ENCODE measurements at regions not wholly inside any gene's neighbourhood (a gene's known extent, or its start where the extent isn't known, plus 50 kb on each side); places are given as distances from the start of the nearest gene placed in this dataset.

DNA sequence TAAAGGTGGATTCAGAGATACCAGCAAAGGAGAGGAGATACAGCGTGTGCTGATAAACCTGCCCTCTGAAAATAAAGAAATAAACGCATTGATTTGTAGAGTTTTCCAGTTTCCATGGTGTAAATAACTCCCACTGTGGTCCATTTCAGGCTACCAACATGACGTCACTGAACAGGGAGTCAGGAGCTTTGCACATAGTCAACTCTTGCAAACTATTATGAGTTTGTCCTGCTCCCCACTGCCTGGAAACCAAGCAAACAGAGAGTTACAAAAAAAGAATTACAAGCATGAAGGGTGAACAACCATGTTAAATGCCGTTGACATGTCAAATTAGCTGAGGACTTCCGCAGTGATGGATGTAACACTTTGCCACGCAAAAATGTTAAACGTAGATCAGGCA is 70.4 kb upstream of the GATA2 start:
- TF ChIP-seq MXI1 (conservative IDR thresholded peaks at IDR 0.05; ENCODE audit: poor library complexity, severe bottlenecking) (no peak), TAF1 (IDR thresholded peaks at IDR 0.05; ENCODE audit: low read depth) (no peak), EZH2 (IDR thresholded peaks at IDR 0.05; ENCODE audit: borderline replicate concordance, insufficient read depth, low read length, poor library complexity, severe bottlenecking) (no peak), SMC3 (conservative IDR thresholded peaks at IDR 0.05; ENCODE audit: poor library complexity) (no peak), RAD21 (conservative IDR thresholded peaks at IDR 0.05) (no peak)
- TF ChIP-seq, protein P1, sequence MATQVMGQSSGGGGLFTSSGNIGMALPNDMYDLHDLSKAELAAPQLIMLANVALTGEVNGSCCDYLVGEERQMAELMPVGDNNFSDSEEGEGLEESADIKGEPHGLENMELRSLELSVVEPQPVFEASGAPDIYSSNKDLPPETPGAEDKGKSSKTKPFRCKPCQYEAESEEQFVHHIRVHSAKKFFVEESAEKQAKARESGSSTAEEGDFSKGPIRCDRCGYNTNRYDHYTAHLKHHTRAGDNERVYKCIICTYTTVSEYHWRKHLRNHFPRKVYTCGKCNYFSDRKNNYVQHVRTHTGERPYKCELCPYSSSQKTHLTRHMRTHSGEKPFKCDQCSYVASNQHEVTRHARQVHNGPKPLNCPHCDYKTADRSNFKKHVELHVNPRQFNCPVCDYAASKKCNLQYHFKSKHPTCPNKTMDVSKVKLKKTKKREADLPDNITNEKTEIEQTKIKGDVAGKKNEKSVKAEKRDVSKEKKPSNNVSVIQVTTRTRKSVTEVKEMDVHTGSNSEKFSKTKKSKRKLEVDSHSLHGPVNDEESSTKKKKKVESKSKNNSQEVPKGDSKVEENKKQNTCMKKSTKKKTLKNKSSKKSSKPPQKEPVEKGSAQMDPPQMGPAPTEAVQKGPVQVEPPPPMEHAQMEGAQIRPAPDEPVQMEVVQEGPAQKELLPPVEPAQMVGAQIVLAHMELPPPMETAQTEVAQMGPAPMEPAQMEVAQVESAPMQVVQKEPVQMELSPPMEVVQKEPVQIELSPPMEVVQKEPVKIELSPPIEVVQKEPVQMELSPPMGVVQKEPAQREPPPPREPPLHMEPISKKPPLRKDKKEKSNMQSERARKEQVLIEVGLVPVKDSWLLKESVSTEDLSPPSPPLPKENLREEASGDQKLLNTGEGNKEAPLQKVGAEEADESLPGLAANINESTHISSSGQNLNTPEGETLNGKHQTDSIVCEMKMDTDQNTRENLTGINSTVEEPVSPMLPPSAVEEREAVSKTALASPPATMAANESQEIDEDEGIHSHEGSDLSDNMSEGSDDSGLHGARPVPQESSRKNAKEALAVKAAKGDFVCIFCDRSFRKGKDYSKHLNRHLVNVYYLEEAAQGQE (IDR thresholded peaks at IDR 0.05; ENCODE audit: borderline replicate concordance), result no peak
- H3F3A ChIP-seq (ENCODE audit: insufficient read depth, low read length, poor library complexity, severe bottlenecking), result no peaks in the 10 kb centered on the region
- H3K27me3 ChIP-seq (ENCODE audit: insufficient read depth, low read depth, low read length), result no peaks in the 10 kb centered on the region
- H3K4me2 ChIP-seq (ENCODE audit: low read length), result no peak overlapping the region
- H3K9me2 ChIP-seq (ENCODE audit: insufficient read depth, low read length), result no peaks in the 10 kb centered on the region
- H2AFZ ChIP-seq (ENCODE audit: low read depth, low read length), result no peak overlapping the region
- H3K36me3 ChIP-seq (ENCODE audit: insufficient read depth, low read length), result no peaks in the 10 kb centered on the region
- no peaks in the 10 kb centered on the region for H3K9me3 ChIP-seq (ENCODE audit: low read length)
- H3K9ac ChIP-seq (ENCODE audit: low read length), result no peak overlapping the region
- no peaks in the 10 kb centered on the region for H4K20me1 ChIP-seq (ENCODE audit: insufficient read depth)
- no peak overlapping the region for H3K27ac ChIP-seq (ENCODE audit: low read length)
- no peak overlapping the region for H3K4me3 ChIP-seq (ENCODE audit: low read length)
- H3K79me2 ChIP-seq (replicated peaks; ENCODE audit: insufficient read depth, low read length), result no peaks in the 10 kb centered on the region

DNA sequence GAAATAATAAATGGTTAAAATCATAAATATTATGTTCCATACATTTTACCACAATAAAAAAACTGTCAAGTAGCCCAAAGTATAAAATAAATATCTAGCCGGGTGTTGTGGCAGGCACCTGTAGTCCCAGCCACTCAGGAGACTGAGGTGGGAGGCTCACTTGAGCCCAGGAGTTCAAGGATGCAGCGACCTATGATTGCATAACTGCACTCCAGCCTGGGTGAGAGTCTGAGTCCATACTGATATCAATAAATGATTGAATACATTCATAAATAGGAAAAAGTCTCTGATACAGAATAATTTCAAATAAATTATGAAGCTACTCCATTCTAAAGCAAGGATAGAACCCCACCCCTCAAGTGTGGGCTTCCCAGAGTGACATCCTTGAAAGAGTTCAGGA is 68.5 kb upstream of the GATA2 start:
- no peak overlapping the region for H3K9ac ChIP-seq (ENCODE audit: low read length)
- H3K27me3 ChIP-seq (ENCODE audit: insufficient read depth, low read depth, low read length), result no peaks in the 10 kb centered on the region
- no peaks in the 10 kb centered on the region for H3K79me2 ChIP-seq (replicated peaks; ENCODE audit: insufficient read depth, low read length)
- no peak overlapping the region for H3K4me3 ChIP-seq (ENCODE audit: low read length)
- no peaks in the 10 kb centered on the region for H3K9me2 ChIP-seq (ENCODE audit: insufficient read depth, low read length)
- H4K20me1 ChIP-seq (ENCODE audit: insufficient read depth), result no peaks in the 10 kb centered on the region
- TF ChIP-seq POLR2AphosphoS5 (IDR thresholded peaks at IDR 0.05) (no peak), TAF1 (IDR thresholded peaks at IDR 0.05; ENCODE audit: low read depth) (no peak), SMC3 (conservative IDR thresholded peaks at IDR 0.05; ENCODE audit: poor library complexity) (no peak), RAD21 (conservative IDR thresholded peaks at IDR 0.05) (no peak), EZH2 (IDR thresholded peaks at IDR 0.05; ENCODE audit: borderline replicate concordance, insufficient read depth, low read length, poor library complexity, severe bottlenecking) (no peak), MXI1 (conservative IDR thresholded peaks at IDR 0.05; ENCODE audit: poor library complexity, severe bottlenecking) (no peak), EP300 (conservative IDR thresholded peaks at IDR 0.05; ENCODE audit: poor library complexity, severe bottlenecking) (no peak)
- TF ChIP-seq, protein P2, sequence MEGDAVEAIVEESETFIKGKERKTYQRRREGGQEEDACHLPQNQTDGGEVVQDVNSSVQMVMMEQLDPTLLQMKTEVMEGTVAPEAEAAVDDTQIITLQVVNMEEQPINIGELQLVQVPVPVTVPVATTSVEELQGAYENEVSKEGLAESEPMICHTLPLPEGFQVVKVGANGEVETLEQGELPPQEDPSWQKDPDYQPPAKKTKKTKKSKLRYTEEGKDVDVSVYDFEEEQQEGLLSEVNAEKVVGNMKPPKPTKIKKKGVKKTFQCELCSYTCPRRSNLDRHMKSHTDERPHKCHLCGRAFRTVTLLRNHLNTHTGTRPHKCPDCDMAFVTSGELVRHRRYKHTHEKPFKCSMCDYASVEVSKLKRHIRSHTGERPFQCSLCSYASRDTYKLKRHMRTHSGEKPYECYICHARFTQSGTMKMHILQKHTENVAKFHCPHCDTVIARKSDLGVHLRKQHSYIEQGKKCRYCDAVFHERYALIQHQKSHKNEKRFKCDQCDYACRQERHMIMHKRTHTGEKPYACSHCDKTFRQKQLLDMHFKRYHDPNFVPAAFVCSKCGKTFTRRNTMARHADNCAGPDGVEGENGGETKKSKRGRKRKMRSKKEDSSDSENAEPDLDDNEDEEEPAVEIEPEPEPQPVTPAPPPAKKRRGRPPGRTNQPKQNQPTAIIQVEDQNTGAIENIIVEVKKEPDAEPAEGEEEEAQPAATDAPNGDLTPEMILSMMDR (IDR thresholded peaks at IDR 0.05; ENCODE audit: poor library complexity, severe bottlenecking), result no peak
- TF ChIP-seq, protein P1 (IDR thresholded peaks at IDR 0.05; ENCODE audit: borderline replicate concordance), result no peak
- H3K27ac ChIP-seq (ENCODE audit: low read length), result no peak overlapping the region
- H3K9me3 ChIP-seq (ENCODE audit: low read length), result no peaks in the 10 kb centered on the region
- no peak overlapping the region for H3K4me2 ChIP-seq (ENCODE audit: low read length)
- no peaks in the 10 kb centered on the region for H3F3A ChIP-seq (ENCODE audit: insufficient read depth, low read length, poor library complexity, severe bottlenecking)
- H3K36me3 ChIP-seq (ENCODE audit: insufficient read depth, low read length), result no peaks in the 10 kb centered on the region
- H2AFZ ChIP-seq (ENCODE audit: low read depth, low read length), result no peak overlapping the region
